ENCODE measurements at regions not wholly inside any gene's neighbourhood (a gene's known extent, or its start where the extent isn't known, plus 50 kb on each side); places are given as distances from the start of the nearest gene placed in this dataset.
"Not testable (repeated sequence)": the region's sequence is repeated elsewhere in the genome, so short reads cannot be mapped to it uniquely, and the experiment has no call there.

DNA sequence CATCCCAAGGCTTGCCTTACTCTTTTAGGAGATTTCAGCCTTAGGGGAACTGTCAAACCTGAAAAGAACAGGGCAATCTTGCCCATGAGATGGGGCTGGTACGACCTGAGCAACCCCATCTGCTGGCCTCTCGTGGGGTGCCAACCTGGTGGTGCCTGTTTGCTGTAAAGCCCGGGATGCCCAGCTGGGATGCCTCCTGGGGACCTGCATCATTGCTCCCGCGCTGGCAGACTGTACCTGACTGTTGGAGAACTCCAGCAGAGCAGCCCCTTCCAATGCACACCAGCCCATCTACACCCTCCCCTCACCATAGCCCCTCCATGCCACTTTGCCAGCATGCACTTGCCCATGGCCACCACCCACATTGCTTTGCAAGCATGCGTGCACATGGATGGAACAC is 335.7 kb downstream of the RPS29 start (continued):
- no peak for TF ChIP-seq OSR1 (CRISPR knock-in tag; IDR thresholded peaks at IDR 0.05)

DNA sequence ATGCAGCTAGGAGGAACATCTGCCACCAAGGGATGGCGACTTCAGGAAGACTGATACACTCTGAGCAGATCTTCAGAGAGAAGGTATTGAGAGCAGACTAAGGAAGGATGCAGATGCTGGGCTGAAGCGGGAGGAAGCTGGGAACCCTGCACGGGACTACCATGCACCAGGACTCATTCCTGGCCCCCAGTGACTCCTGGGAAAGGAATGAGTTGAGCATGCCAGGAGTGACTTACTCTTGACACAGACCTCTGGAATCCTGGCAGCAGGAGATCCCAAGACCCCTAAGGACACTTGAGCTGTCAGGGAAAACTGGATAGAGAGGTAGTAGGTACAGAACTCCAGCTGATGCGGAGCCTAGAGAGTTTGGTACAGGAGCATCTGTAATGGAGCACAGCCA is 336.1 kb downstream of the RPS29 start:
- no peak for ATAC-seq
- TF ChIP-seq TCF4 (CRISPR knock-in tag; IDR thresholded peaks at IDR 0.05; ENCODE audit: borderline replicate concordance) (no peak), ZFP30 (CRISPR knock-in tag; IDR thresholded peaks at IDR 0.05) (no peak), ZNF70 (CRISPR knock-in tag; IDR thresholded peaks at IDR 0.05) (no peak), ZNF565 (CRISPR knock-in tag; conservative IDR thresholded peaks at IDR 0.05; ENCODE audit: low read depth) (no peak), ESRRG (CRISPR knock-in tag; IDR thresholded peaks at IDR 0.05) (no peak), GLIS3 (CRISPR knock-in tag; IDR thresholded peaks at IDR 0.05) (no peak)
- TF ChIP-seq, protein P1, sequence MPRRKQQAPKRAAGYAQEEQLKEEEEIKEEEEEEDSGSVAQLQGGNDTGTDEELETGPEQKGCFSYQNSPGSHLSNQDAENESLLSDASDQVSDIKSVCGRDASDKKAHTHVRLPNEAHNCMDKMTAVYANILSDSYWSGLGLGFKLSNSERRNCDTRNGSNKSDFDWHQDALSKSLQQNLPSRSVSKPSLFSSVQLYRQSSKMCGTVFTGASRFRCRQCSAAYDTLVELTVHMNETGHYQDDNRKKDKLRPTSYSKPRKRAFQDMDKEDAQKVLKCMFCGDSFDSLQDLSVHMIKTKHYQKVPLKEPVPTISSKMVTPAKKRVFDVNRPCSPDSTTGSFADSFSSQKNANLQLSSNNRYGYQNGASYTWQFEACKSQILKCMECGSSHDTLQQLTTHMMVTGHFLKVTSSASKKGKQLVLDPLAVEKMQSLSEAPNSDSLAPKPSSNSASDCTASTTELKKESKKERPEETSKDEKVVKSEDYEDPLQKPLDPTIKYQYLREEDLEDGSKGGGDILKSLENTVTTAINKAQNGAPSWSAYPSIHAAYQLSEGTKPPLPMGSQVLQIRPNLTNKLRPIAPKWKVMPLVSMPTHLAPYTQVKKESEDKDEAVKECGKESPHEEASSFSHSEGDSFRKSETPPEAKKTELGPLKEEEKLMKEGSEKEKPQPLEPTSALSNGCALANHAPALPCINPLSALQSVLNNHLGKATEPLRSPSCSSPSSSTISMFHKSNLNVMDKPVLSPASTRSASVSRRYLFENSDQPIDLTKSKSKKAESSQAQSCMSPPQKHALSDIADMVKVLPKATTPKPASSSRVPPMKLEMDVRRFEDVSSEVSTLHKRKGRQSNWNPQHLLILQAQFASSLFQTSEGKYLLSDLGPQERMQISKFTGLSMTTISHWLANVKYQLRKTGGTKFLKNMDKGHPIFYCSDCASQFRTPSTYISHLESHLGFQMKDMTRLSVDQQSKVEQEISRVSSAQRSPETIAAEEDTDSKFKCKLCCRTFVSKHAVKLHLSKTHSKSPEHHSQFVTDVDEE (CRISPR knock-in tag; IDR thresholded peaks at IDR 0.05) = no peak
- TF ChIP-seq, protein P2, sequence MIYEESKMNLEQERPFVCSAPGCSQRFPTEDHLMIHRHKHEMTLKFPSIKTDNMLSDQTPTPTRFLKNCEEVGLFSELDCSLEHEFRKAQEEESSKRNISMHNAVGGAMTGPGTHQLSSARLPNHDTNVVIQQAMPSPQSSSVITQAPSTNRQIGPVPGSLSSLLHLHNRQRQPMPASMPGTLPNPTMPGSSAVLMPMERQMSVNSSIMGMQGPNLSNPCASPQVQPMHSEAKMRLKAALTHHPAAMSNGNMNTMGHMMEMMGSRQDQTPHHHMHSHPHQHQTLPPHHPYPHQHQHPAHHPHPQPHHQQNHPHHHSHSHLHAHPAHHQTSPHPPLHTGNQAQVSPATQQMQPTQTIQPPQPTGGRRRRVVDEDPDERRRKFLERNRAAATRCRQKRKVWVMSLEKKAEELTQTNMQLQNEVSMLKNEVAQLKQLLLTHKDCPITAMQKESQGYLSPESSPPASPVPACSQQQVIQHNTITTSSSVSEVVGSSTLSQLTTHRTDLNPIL (CRISPR knock-in tag; IDR thresholded peaks at IDR 0.05; ENCODE audit: low read depth) = no peak

DNA sequence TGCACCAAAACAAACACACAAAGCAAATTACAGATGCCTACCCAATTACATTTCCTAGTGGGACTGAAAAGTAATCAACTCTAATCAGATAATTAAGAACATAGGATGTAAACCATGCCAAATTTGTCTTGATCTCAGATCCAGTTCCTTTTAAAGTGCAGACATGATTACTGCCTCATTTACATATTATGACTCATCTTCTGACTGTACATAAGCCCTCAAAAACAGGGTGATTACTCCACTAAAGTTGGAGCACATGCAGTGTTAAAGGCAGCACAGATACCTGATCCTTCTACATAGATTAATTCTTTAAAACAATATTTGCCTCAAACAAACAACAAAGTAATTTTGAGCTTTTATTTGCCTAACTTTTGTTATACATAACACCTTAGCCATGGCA is 337.2 kb downstream of the RPS29 start:
- no peak for ATAC-seq
- TF ChIP-seq, protein P3, sequence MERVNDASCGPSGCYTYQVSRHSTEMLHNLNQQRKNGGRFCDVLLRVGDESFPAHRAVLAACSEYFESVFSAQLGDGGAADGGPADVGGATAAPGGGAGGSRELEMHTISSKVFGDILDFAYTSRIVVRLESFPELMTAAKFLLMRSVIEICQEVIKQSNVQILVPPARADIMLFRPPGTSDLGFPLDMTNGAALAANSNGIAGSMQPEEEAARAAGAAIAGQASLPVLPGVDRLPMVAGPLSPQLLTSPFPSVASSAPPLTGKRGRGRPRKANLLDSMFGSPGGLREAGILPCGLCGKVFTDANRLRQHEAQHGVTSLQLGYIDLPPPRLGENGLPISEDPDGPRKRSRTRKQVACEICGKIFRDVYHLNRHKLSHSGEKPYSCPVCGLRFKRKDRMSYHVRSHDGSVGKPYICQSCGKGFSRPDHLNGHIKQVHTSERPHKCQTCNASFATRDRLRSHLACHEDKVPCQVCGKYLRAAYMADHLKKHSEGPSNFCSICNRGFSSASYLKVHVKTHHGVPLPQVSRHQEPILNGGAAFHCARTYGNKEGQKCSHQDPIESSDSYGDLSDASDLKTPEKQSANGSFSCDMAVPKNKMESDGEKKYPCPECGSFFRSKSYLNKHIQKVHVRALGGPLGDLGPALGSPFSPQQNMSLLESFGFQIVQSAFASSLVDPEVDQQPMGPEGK (CRISPR knock-in tag; IDR thresholded peaks at IDR 0.05; ENCODE audit: borderline replicate concordance) = no peak

DNA sequence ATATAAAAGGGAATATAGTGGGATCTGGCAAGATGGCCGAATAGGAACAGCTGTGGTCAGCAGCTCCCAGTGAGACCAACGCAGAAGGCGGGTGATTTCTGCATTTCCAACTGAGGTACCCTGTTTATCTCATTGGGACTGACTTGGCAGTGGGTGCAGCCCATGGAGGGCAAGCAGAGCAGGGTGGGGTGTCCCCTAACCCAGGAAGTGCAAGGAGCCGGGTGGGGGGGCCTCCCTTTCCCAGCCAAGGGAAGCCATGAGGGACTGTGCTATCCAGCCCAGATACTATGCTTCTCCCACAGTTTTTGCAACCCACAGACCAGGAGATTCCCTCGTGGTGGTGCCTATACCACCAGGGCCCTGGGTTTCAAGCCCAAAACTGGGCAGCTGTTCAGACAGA is 342.4 kb downstream of the RPS29 start:
- ATAC-seq = not testable (repeated sequence)

DNA sequence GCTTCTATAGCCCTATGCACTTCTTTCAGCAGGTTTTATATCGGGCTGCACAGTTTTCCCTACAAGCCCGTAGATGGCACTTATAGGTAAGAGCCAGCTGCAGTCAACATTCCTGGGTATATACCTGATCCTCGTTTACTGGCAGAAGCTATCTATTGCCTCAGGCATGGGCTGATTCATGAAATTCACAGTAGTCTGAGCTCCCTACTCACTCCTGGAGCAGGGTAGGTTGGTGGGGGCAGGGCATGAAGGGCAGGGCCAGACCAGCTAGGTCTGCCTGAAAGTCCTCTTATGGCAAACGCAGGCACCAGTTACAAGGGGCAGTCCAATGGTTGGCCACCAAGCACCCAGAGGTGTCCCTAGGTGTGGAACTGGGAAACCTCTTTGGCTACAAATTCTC is 345.8 kb downstream of the RPS29 start:
- no peak for ATAC-seq
- no peak for TF ChIP-seq OSR1 (CRISPR knock-in tag; IDR thresholded peaks at IDR 0.05)
- TF ChIP-seq ESRRG (CRISPR knock-in tag; IDR thresholded peaks at IDR 0.05) = no peak
- TF ChIP-seq ARNTL (CRISPR knock-in tag; IDR thresholded peaks at IDR 0.05; ENCODE audit: borderline replicate concordance, low read depth) = no peak
- TF ChIP-seq, protein P4, sequence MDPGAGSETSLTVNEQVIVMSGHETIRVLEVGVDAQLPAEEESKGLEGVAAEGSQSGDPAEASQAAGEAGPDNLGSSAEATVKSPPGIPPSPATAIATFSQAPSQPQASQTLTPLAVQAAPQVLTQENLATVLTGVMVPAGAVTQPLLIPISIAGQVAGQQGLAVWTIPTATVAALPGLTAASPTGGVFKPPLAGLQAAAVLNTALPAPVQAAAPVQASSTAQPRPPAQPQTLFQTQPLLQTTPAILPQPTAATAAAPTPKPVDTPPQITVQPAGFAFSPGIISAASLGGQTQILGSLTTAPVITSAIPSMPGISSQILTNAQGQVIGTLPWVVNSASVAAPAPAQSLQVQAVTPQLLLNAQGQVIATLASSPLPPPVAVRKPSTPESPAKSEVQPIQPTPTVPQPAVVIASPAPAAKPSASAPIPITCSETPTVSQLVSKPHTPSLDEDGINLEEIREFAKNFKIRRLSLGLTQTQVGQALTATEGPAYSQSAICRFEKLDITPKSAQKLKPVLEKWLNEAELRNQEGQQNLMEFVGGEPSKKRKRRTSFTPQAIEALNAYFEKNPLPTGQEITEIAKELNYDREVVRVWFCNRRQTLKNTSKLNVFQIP (CRISPR knock-in tag; IDR thresholded peaks at IDR 0.05; ENCODE audit: borderline replicate concordance, low read depth) = no peak

DNA sequence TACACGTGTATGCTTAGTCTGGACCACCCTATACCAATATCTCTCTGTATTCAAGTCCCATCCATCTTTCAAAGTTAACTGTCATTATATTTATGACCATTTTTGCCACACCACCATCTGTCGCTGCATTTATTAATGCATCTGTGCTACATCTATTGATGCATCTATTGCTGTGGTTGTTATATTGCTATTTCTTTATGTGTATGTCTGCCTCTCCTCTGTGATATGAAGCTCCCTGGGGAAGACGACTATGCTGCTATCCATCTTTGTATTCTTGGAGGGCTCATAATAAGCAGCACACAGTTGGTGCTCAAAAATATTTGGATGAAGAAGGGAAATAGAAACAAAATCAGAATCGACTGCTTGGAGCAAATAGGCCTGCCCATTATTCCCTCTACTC is 357.6 kb downstream of the RPS29 start:
- TF ChIP-seq PPARA (CRISPR knock-in tag; IDR thresholded peaks at IDR 0.05; ENCODE audit: borderline replicate concordance) = no peak
- TF ChIP-seq ZNF8 (CRISPR knock-in tag; IDR thresholded peaks at IDR 0.05) = no peak
- ATAC-seq = no peak

DNA sequence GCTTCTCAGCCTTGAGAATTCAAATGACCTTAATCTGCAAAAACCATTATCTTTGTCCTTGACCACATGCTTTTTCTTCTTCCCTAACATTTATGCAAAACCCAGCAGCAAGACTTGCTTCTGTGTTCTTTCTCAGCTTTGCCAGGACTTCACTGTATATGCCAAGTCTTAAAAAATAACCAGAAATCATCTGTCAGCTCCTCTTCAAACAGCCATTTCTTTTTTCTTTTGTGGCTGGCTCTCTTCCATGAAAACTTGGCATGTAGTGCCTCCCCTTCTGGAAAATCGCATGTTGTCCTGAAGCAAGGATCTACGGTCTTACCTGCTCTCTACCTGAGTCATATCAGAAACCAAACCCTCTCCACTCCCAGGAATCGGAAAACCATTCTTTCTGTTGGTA is 364.9 kb downstream of the RPS29 start:
- no peak for ATAC-seq
- TF ChIP-seq RARB (CRISPR knock-in tag; IDR thresholded peaks at IDR 0.05) (no peak), ARNTL (CRISPR knock-in tag; IDR thresholded peaks at IDR 0.05; ENCODE audit: borderline replicate concordance, low read depth) (no peak), BACH2 (CRISPR knock-in tag; IDR thresholded peaks at IDR 0.05; ENCODE audit: borderline replicate concordance) (no peak), TOX (CRISPR knock-in tag; IDR thresholded peaks at IDR 0.05; ENCODE audit: borderline replicate concordance) (no peak)
- TF ChIP-seq, protein P2 (CRISPR knock-in tag; IDR thresholded peaks at IDR 0.05; ENCODE audit: low read depth) = no peak

Measured in SK-N-SH treated with all-trans-retinoic acid at 6 μM for 48 hours (cell line).